Mammary epithelial cell (primary cell): ENCODE measurements at regions not wholly inside any gene's neighbourhood (a gene's known extent, or its start where the extent isn't known, plus 50 kb on each side); places are given as distances from the start of the nearest gene placed in this dataset.
"Not testable (repeated sequence)": the region's sequence is repeated elsewhere in the genome, so short reads cannot be mapped to it uniquely, and the experiment has no call there.

Experiments used
- CTCF ChIP-seq, 2 donors: IDR thresholded peaks in 1 of 2; conservative IDR thresholded peaks in 1 of 2; 2 replicates each; pipeline ENCODE4 v1.5.1; 2011 to 2012; ENCODE audit warnings: inconsistent platforms in 2 of 2, low read length in 2 of 2, mild to moderate bottlenecking in 2 of 2, control low read depth in 1 of 2, low read depth in 1 of 2; ENCODE audit not compliant: insufficient read depth in 1 of 2; ENCODE audit errors: extremely low read depth in 1 of 2
- EZH2 ChIP-seq: IDR thresholded peaks from 2 replicates; pipeline ENCODE4 v1.6.1; 2012; ENCODE audit warnings: low read length, inconsistent platforms, borderline replicate concordance

DNA sequence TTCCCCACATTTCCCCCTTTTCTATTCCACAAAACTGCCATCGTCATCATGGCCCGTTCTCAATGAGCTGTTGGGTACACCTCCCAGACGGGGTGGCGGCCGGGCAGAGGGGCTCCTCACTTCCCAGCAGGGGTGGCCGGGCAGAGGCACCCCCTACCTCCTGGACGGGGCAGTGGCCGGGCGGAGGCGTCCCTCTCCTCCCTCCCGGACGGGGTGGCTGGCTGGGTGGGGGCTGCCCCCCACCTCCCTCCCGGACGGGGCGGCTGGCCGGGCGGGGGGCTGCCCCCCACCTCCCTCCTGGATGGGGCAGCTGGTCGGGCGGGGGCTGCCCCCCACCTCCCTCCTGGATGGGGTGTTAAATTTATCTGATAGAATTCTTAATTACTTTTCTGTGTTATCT, 250.9 kb upstream of the B3GALT2 start:
- TF ChIP-seq CTCF (conservative IDR thresholded peaks at IDR 0.05 in 1 of 2, IDR thresholded peaks at IDR 0.05 in 1 of 2; ENCODE audit: extremely low read depth in 1 of 2, insufficient read depth in 1 of 2, low read depth in 1 of 2, low read length in 2 of 2); EZH2: not testable (repeated sequence)
